HG03521 (cell line): ENCODE measurements at regions not wholly inside any gene's neighbourhood (a gene's known extent, or its start where the extent isn't known, plus 50 kb on each side); places are given as distances from the start of the nearest gene placed in this dataset.
A peak's percentile ranks its signal among the peaks of the same experiment; 100 is the strongest.
"Not testable (repeated sequence)": the region's sequence is repeated elsewhere in the genome, so short reads cannot be mapped to it uniquely, and the experiment has no call there.

Source experiments
- ATAC-seq: cut with Tn5 transposase; IDR thresholded peaks from one replicate; pipeline ENCODE4 v1.9.1; 2021; ENCODE audit warnings: mild to moderate bottlenecking, moderate library complexity; ENCODE audit not compliant: unreplicated experiment

- no peak for ATAC-seq
These were observed 302.3 kb upstream of the PLD5 start for GRCh38 chr1:242826701-242827336.

GRCh38 chr1:242824435-242824834 is 299.9 kb upstream of the PLD5 start:
- ATAC-seq = no peak

- peak; percentile 90 for ATAC-seq
These were observed 289.1 kb upstream of the PLD5 start for GRCh38 chr1:242813490-242814091.

- ATAC-seq = no peak
These were observed 286.8 kb upstream of the PLD5 start for GRCh38 chr1:242811092-242811840.

GRCh38 chr1:242806324-242806723 is 281.8 kb upstream of the PLD5 start:
- no peak for ATAC-seq

GRCh38 chr1:242805360-242805759 is 280.9 kb upstream of the PLD5 start:
- not testable (repeated sequence) for ATAC-seq

- no peak for ATAC-seq
These were observed 278.5 kb upstream of the PLD5 start for GRCh38 chr1:242802973-242803372.

- no peak for ATAC-seq
These were observed 276.0 kb upstream of the PLD5 start for GRCh38 chr1:242800521-242800920.

- no peak for ATAC-seq
These were observed 273.4 kb upstream of the PLD5 start for GRCh38 chr1:242797856-242798255.

GRCh38 chr1:242788771-242789170 is 264.3 kb upstream of the PLD5 start:
- ATAC-seq = peak; percentile 73

GRCh38 chr1:242787968-242788367 is 263.5 kb upstream of the PLD5 start:
- ATAC-seq = no peak

GRCh38 chr1:242784807-242785206 is 260.3 kb upstream of the PLD5 start:
- no peak for ATAC-seq

GRCh38 chr1:242784084-242784483 is 259.6 kb upstream of the PLD5 start:
- peak; percentile 58 for ATAC-seq

- no peak for ATAC-seq
These were observed 249.8 kb upstream of the PLD5 start for GRCh38 chr1:242774256-242774655.

- no peak for ATAC-seq
These were observed 245.9 kb upstream of the PLD5 start for GRCh38 chr1:242770366-242770765.

GRCh38 chr1:242764161-242764560 is 239.7 kb upstream of the PLD5 start:
- no peak for ATAC-seq

GRCh38 chr1:242761556-242761955 is 237.1 kb upstream of the PLD5 start:
- ATAC-seq = no peak

- no peak for ATAC-seq
These were observed 230.4 kb upstream of the PLD5 start for GRCh38 chr1:242754926-242755325.

GRCh38 chr1:242754125-242754524 is 229.6 kb upstream of the PLD5 start:
- no peak for ATAC-seq

GRCh38 chr1:242747233-242747632 is 222.7 kb upstream of the PLD5 start:
- no peak for ATAC-seq

GRCh38 chr1:242745079-242745478 is 220.6 kb upstream of the PLD5 start:
- ATAC-seq = no peak
